ENCODE measurements at regions not wholly inside any gene's neighbourhood (a gene's known extent, or its start where the extent isn't known, plus 50 kb on each side); places are given as distances from the start of the nearest gene placed in this dataset.
"Not testable (repeated sequence)": the region's sequence is repeated elsewhere in the genome, so short reads cannot be mapped to it uniquely, and the experiment has no call there.

DNA sequence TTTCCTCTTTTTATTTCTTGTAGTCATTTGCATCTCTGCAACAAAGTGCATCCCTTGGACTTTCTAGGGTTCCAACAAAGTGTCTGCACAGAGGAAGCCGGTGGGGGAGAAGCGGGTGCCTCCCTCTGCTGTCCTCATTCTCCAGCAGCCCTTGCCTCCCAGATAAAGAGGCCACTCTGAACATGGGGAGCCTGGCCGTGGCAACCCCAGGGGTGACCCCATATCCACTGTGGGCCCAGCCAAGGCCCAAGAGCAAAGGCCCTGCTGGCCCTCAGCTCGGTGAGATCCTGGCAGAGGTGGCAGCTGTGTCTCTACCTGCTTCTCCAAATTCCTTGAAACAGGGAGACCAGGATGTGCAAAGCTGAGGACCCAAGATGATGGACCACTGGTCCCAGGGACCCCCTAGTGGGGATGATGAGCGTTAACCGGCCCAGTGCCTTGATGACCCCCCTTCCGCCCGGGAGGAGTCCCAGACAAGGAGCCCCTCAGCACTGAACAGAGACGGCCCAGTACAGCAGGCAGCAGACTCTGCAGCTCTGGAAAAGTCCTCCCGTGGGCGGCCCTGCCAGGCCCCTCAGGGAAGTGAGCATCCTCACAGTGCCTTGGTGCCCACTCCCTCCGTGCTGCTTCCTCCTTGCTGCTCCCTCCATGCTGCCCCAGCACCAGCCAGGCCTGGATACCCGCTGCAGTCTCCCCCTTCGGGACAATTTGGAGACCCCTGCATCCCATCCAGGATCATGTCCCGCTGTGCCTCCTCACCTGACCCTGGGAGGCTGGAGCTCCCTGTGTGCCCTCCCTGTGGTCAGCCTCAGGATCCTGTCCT lies 62.5 kb downstream of the MRPL36 start:
- no peaks in the 10 kb centered on the region for H3K4me1 ChIP-seq (ENCODE audit: control insufficient read depth, insufficient read depth, low read length)
- WGBS, result 72% methylated on average over 15 of the region's 15 CpGs
- no peak overlapping the region for H3K4me3 ChIP-seq (ENCODE audit: low read length)
- H3K27me3 ChIP-seq (ENCODE audit: control insufficient read depth, insufficient read depth), result no peaks in the 10 kb centered on the region
- intact Hi-C loops (cut with DNase I), result no loop called here
- peaks cover 2% of the 10 kb centered on the region for H3K9me3 ChIP-seq (ENCODE audit: control insufficient read depth, low read length)
- no peak for DNase-seq
- ATAC-seq, result no peak
- no peak overlapping the region for H3K27ac ChIP-seq (ENCODE audit: low read length)

DNA sequence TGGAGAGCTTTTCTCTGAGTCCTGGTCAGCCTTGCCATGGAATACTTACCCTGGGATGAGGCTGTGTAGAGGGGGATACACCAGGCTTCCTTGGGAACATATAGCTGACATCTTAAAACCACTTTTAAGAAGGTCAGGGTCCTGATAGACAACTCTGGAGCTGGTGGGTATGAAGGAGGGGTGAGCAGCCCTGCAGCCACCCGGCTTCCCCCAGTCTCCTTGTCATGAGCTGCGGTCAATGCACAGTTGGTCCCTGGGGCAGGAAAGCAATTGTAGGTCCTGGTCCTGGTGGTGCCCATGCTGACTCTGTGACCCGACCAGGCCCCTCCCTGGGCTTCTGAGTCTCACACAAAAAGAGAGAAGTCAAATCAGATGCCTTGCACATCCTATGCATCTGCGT lies 63.6 kb downstream of the MRPL36 start:
- Histone ChIP-seq H3K9me3 (ENCODE audit: control insufficient read depth, low read length) (peaks cover 2% of the 10 kb centered on the region), H3K27ac (ENCODE audit: low read length) (no peak overlapping the region), H3K4me3 (ENCODE audit: low read length) (no peak overlapping the region), H3K4me1 (ENCODE audit: control insufficient read depth, insufficient read depth, low read length) (no peaks in the 10 kb centered on the region), H3K27me3 (ENCODE audit: control insufficient read depth, insufficient read depth) (no peaks in the 10 kb centered on the region)
- ATAC-seq, result no peak
- DNase-seq, result no peak
- 69% methylated on average over 4 of the region's 4 CpGs for WGBS
- intact Hi-C loops (cut with DNase I), result no loop called here

DNA sequence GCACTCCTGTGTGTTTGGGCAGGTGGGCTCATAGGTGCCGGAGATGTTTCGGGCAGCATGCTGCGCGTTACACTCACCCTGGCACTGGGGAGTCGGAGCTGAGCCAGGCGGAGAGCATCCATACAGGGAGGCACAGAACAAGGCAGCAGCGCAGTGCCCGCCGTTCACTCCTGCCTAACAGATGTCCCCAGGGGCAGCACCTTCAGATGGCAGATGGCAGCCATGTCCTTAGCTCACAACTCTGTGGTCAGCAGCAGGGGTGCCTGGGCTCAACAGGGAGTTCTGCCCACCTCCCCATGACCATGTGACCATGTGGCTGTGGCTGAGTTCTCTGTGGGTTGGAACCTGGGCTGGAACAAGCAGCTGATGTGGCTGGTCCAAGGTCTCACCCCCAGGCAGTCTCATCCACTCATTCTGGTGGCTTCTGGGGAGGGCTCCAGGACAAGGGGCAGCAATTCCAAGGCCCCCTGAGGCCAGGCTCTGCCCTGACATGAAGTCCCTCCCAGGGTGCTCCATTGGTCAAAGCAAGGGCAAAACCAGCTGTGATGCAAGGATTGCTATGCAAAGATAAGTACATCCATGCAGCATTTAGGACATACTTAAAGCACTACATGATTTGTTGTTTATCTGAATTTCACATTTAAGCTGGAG lies 64.2 kb downstream of the MRPL36 start:
- 90% methylated on average over 9 of the region's 9 CpGs for WGBS
- no peak for DNase-seq
- no peaks in the 10 kb centered on the region for H3K27me3 ChIP-seq (ENCODE audit: control insufficient read depth, insufficient read depth)
- H3K9me3 ChIP-seq (ENCODE audit: control insufficient read depth, low read length), result peaks cover 2% of the 10 kb centered on the region
- intact Hi-C loops (cut with DNase I), result no loop called here
- ATAC-seq, result no peak
- no peak overlapping the region for H3K27ac ChIP-seq (ENCODE audit: low read length)
- no peak overlapping the region for H3K4me3 ChIP-seq (ENCODE audit: low read length)
- H3K4me1 ChIP-seq (ENCODE audit: control insufficient read depth, insufficient read depth, low read length), result no peaks in the 10 kb centered on the region

DNA sequence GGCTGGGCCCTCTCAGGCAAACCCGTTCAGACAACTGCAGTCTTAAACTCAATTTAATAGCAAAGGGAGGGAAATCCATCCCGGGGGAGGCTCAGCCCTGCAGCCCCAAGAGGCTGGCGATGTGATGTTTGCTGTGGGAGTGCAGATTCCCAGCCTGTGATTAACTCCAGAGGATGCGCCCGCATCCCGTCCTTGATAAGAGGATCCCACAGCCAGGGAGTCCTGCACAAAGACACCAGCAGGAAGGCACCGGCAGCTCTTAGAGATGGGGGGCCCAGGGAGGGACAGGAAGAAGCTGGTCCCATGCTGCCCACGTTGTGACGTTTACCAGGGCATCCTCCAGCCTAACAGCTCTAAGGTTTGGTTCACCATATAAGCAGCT lies 64.7 kb downstream of the MRPL36 start:
- H3K27me3 ChIP-seq (ENCODE audit: control insufficient read depth, insufficient read depth), result no peaks in the 10 kb centered on the region

DNA sequence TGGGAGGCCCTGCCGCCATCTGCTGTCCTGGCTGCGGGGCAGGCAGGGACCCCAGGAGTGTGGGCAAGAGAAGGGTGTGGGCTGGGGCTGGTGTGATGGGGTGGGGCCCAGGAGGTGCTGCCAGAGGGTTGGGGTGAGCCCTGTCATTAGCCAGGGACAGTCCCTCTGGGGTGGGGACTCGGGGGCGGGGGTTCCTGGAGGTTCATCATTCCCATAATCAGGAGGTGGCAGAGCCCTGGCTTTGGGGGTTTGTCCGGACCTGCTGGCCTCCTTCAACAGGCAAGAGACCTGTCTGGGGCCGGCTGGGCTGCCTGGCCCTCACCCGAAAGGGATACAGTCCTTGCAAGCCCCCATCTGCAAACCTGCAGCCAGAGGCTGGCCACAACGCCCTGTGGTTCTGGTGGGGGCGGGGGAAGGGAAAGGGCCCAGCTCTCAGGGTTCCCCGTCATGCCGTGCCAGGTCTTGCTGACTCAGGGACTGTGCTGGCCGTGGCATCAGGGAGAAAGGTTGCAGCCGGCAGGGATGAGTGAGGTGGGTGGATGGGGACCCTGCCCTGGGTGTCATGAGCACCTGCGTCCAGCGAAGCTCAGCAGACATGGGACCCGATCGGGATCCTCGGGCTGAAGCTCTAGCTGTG lies 65.2 kb downstream of the MRPL36 start:
- Histone ChIP-seq H3K27ac (ENCODE audit: low read length) (no peak overlapping the region), H3K4me1 (ENCODE audit: control insufficient read depth, insufficient read depth, low read length) (no peaks in the 10 kb centered on the region), H3K4me3 (ENCODE audit: low read length) (no peak overlapping the region), H3K27me3 (ENCODE audit: control insufficient read depth, insufficient read depth) (no peaks in the 10 kb centered on the region), H3K9me3 (ENCODE audit: control insufficient read depth, low read length) (peaks cover 2% of the 10 kb centered on the region)
- DNase-seq (no peak), ATAC-seq (no peak)
- WGBS, result 79% methylated on average over 18 of the region's 18 CpGs
- intact Hi-C loops (cut with DNase I), result no loop called here

More for the DNA sequence above, 64.7 kb downstream of the MRPL36 start:
- ATAC-seq (no peak), DNase-seq (no peak)
- intact Hi-C loops (cut with DNase I), result no loop called here
- Histone ChIP-seq H3K4me3 (ENCODE audit: low read length) (no peak overlapping the region), H3K27ac (ENCODE audit: low read length) (no peak overlapping the region), H3K9me3 (ENCODE audit: control insufficient read depth, low read length) (peaks cover 2% of the 10 kb centered on the region), H3K4me1 (ENCODE audit: control insufficient read depth, insufficient read depth, low read length) (no peaks in the 10 kb centered on the region)
- WGBS, result 40% methylated on average over 9 of the region's 9 CpGs

DNA sequence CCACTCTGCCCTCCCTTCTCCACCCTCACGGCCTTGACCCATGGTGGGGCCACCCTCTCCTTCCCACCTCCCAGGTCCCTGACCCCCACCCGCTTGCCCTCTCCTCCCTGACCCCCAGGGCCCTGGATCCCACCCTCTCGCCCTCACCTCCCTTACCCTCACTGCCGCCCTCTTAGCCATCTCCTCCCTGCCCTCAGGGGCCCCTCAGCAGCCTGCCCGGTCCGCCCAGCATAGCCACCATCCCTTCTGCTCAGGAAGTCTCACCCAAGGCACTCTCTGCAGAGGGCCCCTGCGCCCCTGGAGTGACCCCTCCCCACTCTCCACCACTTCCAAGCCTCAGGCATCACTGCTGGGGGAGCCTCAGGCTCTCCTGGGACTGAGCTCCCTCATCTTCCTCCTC lies 66.3 kb downstream of the MRPL36 start:
- intact Hi-C loops (cut with DNase I), result no loop called here
- Histone ChIP-seq H3K4me1 (ENCODE audit: control insufficient read depth, insufficient read depth, low read length) (no peaks in the 10 kb centered on the region), H3K27ac (ENCODE audit: low read length) (no peak overlapping the region), H3K9me3 (ENCODE audit: control insufficient read depth, low read length) (peaks cover 2% of the 10 kb centered on the region), H3K4me3 (ENCODE audit: low read length) (no peak overlapping the region), H3K27me3 (ENCODE audit: control insufficient read depth, insufficient read depth) (no peaks in the 10 kb centered on the region)
- no peak for DNase-seq
- 76% methylated on average over 7 of the region's 7 CpGs for WGBS
- no peak for ATAC-seq

DNA sequence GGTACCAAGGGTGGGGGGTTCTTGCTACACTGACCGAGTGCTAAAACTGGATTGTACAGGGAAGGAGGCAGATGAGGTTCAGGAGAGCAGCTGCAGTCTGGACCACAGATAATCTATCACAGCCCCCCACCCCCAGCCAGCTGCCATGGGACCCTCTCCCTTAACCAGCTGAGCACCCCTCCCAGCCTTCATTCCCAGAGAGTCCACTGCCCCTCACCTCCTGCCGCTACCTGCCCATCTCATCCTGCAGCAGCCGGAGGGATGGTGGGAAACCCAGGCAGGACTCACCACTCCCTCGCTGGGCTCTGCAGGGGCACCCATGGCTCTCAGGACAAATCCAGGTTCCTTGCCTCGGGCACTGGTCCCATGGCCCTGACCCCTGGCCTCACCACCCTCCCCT lies 66.7 kb downstream of the MRPL36 start:
- Histone ChIP-seq H3K9me3 (ENCODE audit: control insufficient read depth, low read length) (peaks cover 1% of the 10 kb centered on the region), H3K27me3 (ENCODE audit: control insufficient read depth, insufficient read depth) (no peaks in the 10 kb centered on the region), H3K27ac (ENCODE audit: low read length) (no peak overlapping the region), H3K4me1 (ENCODE audit: control insufficient read depth, insufficient read depth, low read length) (no peaks in the 10 kb centered on the region), H3K4me3 (ENCODE audit: low read length) (no peak overlapping the region)
- no peak for ATAC-seq
- 86% methylated on average over 5 of the region's 5 CpGs for WGBS
- intact Hi-C loops (cut with DNase I), result no loop called here
- DNase-seq, result no peak

DNA sequence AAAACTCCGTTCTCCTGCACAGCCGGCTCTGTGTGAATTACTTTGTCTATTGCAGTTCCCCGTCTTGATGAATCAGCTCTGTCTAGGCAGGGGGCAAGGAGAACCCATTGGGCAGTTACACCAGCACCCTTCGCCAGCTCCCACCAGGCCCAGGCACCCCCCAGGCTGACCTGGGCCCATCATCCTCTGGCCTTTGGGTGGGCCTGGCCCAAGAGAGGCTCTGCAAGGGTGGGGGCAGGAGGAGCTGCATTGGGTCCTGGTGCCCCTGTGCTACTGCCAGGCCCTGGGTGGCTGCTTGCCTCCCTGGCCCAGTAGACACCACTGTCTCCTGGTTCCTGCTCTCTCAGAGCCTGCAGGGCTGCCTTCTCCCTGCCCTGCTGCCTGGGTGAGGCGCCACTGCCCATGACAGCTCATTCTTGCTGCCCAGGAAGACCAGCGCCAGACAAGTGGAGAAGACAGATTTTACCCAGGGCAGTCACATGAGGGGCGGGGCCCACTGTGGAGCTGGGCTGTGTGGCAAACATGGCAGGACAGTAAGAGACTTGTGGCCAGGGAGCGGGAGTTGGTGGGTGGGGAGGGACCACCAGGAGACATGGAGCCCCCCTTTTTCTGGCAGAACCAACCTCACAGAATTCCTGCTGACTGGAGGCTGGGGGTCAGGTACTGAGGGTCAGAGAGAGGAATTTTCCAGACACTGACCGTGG lies 67.2 kb downstream of the MRPL36 start:
- no peaks in the 10 kb centered on the region for H3K4me1 ChIP-seq (ENCODE audit: control insufficient read depth, insufficient read depth, low read length)
- no peaks in the 10 kb centered on the region for H3K27me3 ChIP-seq (ENCODE audit: control insufficient read depth, insufficient read depth)
- intact Hi-C loops (cut with DNase I), result no loop called here
- DNase-seq (no peak), ATAC-seq (no peak)
- H3K27ac ChIP-seq (ENCODE audit: low read length), result no peak overlapping the region
- H3K4me3 ChIP-seq (ENCODE audit: low read length), result no peak overlapping the region
- no peaks in the 10 kb centered on the region for H3K9me3 ChIP-seq (ENCODE audit: control insufficient read depth, low read length)
- WGBS, result 83% methylated on average over 9 of the region's 9 CpGs

DNA sequence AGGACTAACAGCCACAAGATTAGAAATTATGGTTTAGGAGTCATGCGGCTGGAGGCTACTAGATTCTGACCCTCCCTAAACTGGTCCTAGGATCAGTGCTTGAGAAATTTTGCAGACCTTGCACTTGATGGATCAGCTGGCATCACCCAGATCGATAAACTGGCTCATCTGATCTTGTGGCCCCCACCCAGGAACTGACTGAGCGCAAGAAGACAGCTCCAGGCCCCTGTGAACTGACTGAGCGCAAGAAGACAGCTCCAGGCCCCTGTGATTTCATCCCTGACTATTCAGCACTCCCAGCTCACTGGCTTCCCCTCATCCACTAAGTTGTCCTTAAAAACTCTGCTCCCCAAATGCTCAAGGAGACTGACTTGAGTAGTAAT lies 67.8 kb downstream of the MRPL36 start:
- WGBS, result 81% methylated on average over 4 of the region's 4 CpGs
- H3K9me3 ChIP-seq (ENCODE audit: control insufficient read depth, low read length); ATAC-seq; H3K4me3 ChIP-seq (ENCODE audit: low read length); H3K4me1 ChIP-seq (ENCODE audit: control insufficient read depth, insufficient read depth, low read length); H3K27ac ChIP-seq (ENCODE audit: low read length); intact Hi-C loops (cut with DNase I); DNase-seq; H3K27me3 ChIP-seq (ENCODE audit: control insufficient read depth, insufficient read depth): not testable (repeated sequence)

DNA sequence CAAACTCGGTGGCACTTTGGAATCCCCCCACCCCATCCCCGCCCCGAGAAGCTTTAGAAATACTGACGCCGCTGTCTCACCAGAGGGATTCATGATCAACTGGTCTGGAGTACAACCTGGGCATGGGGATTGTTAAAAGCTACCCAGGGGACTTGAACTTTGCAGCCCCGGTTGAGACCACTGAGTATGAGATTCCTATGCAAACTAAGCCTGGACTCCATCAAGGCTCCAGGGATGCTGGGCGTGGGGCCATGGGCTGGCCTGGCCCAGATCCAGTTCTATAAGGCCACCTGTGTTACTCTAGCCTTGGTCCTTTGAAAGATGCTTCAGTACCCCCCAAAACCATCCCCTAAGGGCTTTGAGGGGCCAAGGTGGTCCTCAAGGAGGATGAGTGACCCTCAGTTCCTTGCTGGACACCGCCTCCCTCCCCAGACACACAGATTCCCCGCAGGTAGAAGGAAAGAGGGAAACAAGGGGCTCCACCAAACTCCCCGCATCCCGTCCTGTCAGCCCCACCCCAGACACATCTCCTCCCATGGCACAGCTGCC lies 68.5 kb downstream of the MRPL36 start:
- no peak for DNase-seq
- H3K4me3 ChIP-seq (ENCODE audit: low read length), result no peak overlapping the region
- 77% methylated on average over 11 of the region's 11 CpGs for WGBS
- H3K9me3 ChIP-seq (ENCODE audit: control insufficient read depth, low read length), result no peaks in the 10 kb centered on the region
- H3K27ac ChIP-seq (ENCODE audit: low read length), result no peak overlapping the region
- intact Hi-C loops (cut with DNase I), result no loop called here
- no peaks in the 10 kb centered on the region for H3K27me3 ChIP-seq (ENCODE audit: control insufficient read depth, insufficient read depth)
- H3K4me1 ChIP-seq (ENCODE audit: control insufficient read depth, insufficient read depth, low read length), result no peaks in the 10 kb centered on the region
- no peak for ATAC-seq

DNA sequence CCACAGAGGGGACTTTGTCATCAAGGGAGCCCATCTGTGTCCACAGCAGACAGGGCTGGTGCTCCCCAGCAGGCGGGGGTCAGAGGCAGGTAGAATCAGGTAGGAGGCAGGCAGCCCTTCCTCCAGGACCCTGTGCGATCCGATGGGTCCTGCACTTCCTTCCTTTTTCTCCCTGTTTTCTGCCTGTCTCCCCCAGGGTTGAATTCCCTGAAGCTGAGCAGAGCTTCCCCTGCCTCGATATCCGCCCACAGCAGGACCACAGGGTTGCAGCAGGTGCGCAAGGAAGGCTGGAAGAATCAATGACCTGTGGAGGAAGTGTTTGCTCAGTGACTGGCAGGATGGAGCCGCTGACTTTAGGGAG lies 69.2 kb downstream of the MRPL36 start:
- ATAC-seq, result no peak
- intact Hi-C loops (cut with DNase I), result no loop called here
- H3K27ac ChIP-seq (ENCODE audit: low read length), result no peak overlapping the region
- H3K27me3 ChIP-seq (ENCODE audit: control insufficient read depth, insufficient read depth), result no peaks in the 10 kb centered on the region
- DNase-seq, result no peak
- H3K9me3 ChIP-seq (ENCODE audit: control insufficient read depth, low read length), result no peaks in the 10 kb centered on the region
- no peaks in the 10 kb centered on the region for H3K4me1 ChIP-seq (ENCODE audit: control insufficient read depth, insufficient read depth, low read length)
- 78% methylated on average over 7 of the region's 7 CpGs for WGBS
- no peak overlapping the region for H3K4me3 ChIP-seq (ENCODE audit: low read length)
